ENCODE measurements at regions not wholly inside any gene's neighbourhood (a gene's known extent, or its start where the extent isn't known, plus 50 kb on each side); places are given as distances from the start of the nearest gene placed in this dataset.

DNA sequence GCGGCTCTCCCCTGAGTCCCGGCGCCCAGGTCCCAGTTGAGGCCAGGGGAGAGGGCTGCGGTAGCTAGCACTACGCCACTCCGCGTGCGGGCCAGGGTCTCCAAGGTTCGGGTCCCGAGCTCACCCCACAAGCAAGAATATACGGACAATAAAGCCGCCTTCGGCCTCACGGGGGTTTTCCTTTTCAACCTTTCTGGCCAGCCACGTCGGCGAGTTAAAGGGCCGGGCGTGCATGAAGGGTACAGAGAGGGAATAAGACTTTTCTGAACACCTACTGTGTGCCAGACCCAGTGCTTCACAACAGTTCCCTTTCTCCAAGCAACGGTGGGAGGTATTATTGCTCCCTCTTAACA is 138.5 kb upstream of the ZIC3 start:
- H3K27ac Mint-ChIP-seq = no peak overlapping the region
- ATAC-seq (no peak), DNase-seq (no peak)
- POLR2A ChIA-PET = no interaction called here
- no peaks in the 10 kb centered on the region for H3K36me3 Mint-ChIP-seq (ENCODE audit: low read depth)
- H3K9me3 Mint-ChIP-seq (ENCODE audit: low read depth) = no peaks in the 10 kb centered on the region
- intact Hi-C loops (cut with DNase I, micrococcal nuclease) = loop anchor here (2.0 to 5.0 kb wide), 2 partner anchors 139 to 140 kb away; partner anchors contain the start of gene ZIC3 (in 2 of the 2)
- CTCF ChIA-PET = no interaction called here
- peaks cover 4% of the 10 kb centered on the region for H3K4me1 Mint-ChIP-seq
- H3K27me3 Mint-ChIP-seq = peaks cover 55% of the 10 kb centered on the region
- peak overlapping the region; percentile 66 for H3K4me3 Mint-ChIP-seq

DNA sequence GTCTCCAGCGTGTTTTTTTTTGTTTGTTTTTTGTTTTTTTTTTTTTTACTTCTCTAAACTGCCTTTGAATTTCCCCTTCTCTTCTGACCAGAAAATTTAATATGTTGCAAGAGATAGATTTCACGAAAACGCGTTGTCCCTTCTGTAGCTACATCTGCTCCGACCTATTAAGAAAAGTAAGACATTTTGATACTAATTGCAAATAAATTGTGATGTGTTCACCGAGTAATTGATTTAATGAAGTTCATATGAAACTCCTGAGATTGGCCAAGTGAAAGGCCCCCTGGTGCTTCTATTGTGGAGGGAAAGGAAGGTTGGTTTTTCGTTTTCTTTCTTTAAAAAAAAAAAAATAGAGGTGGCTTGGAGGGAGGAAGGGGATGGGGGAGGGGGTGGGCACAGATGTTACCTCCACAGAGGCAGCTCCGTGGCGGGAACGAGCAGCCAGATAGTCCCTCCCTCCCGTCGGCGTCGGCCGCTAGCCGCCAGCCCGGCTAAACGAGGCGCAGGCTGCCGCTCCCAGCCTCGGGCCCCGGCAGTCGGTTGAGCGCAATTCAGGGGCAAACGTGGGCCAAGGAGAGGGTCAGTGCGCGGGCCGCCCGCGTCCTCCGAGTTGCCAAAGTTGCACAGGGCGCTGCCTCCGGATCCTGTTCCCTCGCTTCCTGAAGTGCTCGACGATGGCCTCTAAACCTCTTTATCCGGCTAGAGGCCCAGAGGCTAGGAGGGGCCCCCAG is 139.1 kb upstream of the ZIC3 start:
- CTCF ChIA-PET = no interaction called here
- no peaks in the 10 kb centered on the region for H3K36me3 Mint-ChIP-seq (ENCODE audit: low read depth)
- DNase-seq (peak; percentile 10), ATAC-seq (no peak)
- H3K9me3 Mint-ChIP-seq (ENCODE audit: low read depth) = no peaks in the 10 kb centered on the region
- POLR2A ChIA-PET = no interaction called here
- peaks cover 4% of the 10 kb centered on the region for H3K4me1 Mint-ChIP-seq
- peak overlapping the region; percentile 19 for H3K4me3 Mint-ChIP-seq
- H3K27me3 Mint-ChIP-seq = peaks cover 59% of the 10 kb centered on the region
- intact Hi-C loops (cut with DNase I, micrococcal nuclease) = loop anchor here (2.0 to 5.0 kb wide), 2 partner anchors 140 kb away; partner anchors contain the start of gene ZIC3 (in 2 of the 2)
- no peak overlapping the region for H3K27ac Mint-ChIP-seq

DNA sequence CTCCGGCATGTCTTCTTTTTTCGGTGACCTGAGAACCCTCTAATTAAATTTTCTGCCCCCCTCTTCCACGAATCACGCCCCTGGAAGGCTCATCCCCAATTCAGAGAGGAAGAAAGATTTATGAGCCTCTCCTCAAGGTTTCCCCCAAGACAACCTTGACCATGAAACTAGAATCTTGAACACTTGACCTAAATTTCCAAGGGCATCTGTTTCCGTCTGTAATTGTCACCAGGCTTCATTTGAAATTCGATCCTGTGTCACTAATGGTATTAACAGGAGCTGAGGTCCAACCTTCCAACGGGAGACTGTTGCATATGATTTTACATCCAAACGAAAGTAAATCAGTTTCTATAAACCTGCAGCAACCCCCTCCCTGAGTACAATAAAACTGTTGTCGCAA is 139.9 kb upstream of the ZIC3 start:
- H3K36me3 Mint-ChIP-seq (ENCODE audit: low read depth) = no peaks in the 10 kb centered on the region
- H3K4me3 Mint-ChIP-seq = no peak overlapping the region
- DNase-seq (no peak), ATAC-seq (no peak)
- no peaks in the 10 kb centered on the region for H3K9me3 Mint-ChIP-seq (ENCODE audit: low read depth)
- H3K27me3 Mint-ChIP-seq = peaks cover 58% of the 10 kb centered on the region
- intact Hi-C loops (cut with DNase I, micrococcal nuclease) = loop anchor here (1.0 to 5.0 kb wide), 4 partner anchors 121 to 141 kb away; partner anchors contain the start of gene ZIC3 (in 2 of the 2)
- ChIA-PET POLR2A (no interaction called here), CTCF (no interaction called here)
- peaks cover 4% of the 10 kb centered on the region for H3K4me1 Mint-ChIP-seq
- no peak overlapping the region for H3K27ac Mint-ChIP-seq

DNA sequence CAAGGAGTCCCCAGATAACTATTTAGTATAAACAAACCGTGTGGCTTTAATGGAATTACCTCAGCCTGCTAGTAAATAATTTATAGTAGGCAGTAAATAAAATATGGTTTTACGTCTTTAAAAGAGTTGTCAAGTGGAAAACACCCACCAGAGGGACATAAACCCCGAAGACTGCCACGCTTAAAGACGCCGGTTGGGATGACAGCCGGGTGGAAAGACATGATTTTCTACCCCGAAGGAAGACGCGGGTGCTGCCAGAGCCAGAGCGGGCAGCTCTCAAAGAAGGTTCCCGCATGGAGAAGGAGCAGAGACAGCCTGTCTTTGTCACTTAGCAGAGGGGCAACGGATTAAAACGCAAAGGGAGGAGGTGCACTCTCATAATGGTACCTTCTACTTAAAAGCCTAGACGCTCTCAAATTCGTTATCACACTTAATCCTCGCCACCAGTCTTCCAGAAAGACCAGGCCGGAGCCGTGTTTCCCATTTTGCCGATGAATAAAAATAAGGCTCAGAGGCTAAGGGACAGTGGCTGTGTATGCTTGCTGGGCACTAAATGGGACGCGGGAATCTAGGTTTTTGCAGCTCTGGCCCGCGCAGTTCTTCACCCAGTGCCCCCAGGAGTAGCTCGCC is 140.5 kb upstream of the ZIC3 start:
- Mint-ChIP-seq H3K9me3 (ENCODE audit: low read depth) (no peaks in the 10 kb centered on the region), H3K27ac (no peak overlapping the region), H3K4me1 (peaks cover 4% of the 10 kb centered on the region), H3K4me3 (no peak overlapping the region), H3K27me3 (peaks cover 54% of the 10 kb centered on the region), H3K36me3 (ENCODE audit: low read depth) (no peaks in the 10 kb centered on the region)
- ChIA-PET POLR2A (interaction anchor here (0.6 kb wide), 1 partner anchor 163 kb away, joined by 6 read pairs; no protein-coding TSS in a partner anchor), CTCF (no interaction called here)
- intact Hi-C loops (cut with DNase I, micrococcal nuclease) = loop anchor here (1.0 to 5.0 kb wide), 3 partner anchors 122 to 142 kb away; partner anchors contain the start of gene ZIC3 (in 1 of the 2)
- DNase-seq (no peak), ATAC-seq (no peak)

DNA sequence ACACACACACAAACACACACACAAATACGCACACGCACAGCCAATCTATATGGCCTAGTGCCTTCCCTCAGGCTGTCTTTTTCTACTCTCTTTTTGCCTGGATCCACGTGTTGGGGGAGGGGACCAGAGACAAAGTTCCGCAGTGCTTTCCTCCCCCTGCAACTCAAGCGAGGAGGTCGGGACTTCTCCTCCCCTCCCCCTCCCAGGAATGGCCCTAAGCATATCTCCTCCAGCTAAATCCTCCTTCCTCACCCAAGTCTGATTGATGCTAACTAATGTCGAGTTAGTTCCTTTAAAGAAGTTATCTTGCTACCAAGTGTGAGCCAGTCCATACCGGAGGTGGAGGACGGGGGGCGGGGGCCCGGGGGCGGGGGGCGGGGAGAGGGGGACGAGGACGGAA is 141.2 kb upstream of the ZIC3 start:
- H3K4me3 Mint-ChIP-seq = no peak overlapping the region
- ChIA-PET POLR2A (interaction anchor here (0.6 kb wide), 1 partner anchor 164 kb away, joined by 6 read pairs; no protein-coding TSS in a partner anchor), CTCF (no interaction called here)
- H3K27ac Mint-ChIP-seq = no peak overlapping the region
- H3K9me3 Mint-ChIP-seq (ENCODE audit: low read depth) = no peaks in the 10 kb centered on the region
- peaks cover 54% of the 10 kb centered on the region for H3K27me3 Mint-ChIP-seq
- DNase-seq = no peak
- peaks cover 4% of the 10 kb centered on the region for H3K4me1 Mint-ChIP-seq
- no peaks in the 10 kb centered on the region for H3K36me3 Mint-ChIP-seq (ENCODE audit: low read depth)
- intact Hi-C loops (cut with DNase I, micrococcal nuclease) = loop anchor here (1.0 to 5.0 kb wide), 3 partner anchors 123 to 143 kb away; partner anchors contain the start of gene ZIC3 (in 1 of the 2)
- ATAC-seq = no peak

DNA sequence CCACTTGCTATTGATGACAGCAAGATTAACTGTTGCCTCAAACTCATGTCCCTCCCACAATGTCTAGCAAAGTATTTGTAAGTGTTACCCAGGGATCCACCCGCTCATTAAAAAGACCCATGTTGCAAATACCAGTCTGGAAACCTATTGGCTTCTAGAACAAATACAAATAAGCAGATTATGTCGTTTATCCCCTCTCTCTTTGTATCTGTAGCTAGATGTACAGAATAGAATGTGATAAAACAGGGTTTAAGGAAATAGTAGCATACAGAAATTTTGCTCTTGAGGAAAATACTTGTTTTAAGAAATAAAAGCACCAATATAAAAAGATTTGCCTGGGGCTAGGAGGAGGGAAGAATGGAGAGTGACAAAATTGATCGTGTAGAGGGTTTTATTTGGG is 142.7 kb upstream of the ZIC3 start:
- Mint-ChIP-seq H3K36me3 (ENCODE audit: low read depth) (no peaks in the 10 kb centered on the region), H3K4me1 (peaks cover 4% of the 10 kb centered on the region), H3K27ac (no peak overlapping the region), H3K4me3 (no peak overlapping the region), H3K27me3 (peaks cover 51% of the 10 kb centered on the region), H3K9me3 (ENCODE audit: low read depth) (no peaks in the 10 kb centered on the region)
- POLR2A ChIA-PET = no interaction called here
- intact Hi-C loops (cut with DNase I, micrococcal nuclease) = no loop called here
- CTCF ChIA-PET = no interaction called here
- DNase-seq = no peak
- ATAC-seq = no peak

DNA sequence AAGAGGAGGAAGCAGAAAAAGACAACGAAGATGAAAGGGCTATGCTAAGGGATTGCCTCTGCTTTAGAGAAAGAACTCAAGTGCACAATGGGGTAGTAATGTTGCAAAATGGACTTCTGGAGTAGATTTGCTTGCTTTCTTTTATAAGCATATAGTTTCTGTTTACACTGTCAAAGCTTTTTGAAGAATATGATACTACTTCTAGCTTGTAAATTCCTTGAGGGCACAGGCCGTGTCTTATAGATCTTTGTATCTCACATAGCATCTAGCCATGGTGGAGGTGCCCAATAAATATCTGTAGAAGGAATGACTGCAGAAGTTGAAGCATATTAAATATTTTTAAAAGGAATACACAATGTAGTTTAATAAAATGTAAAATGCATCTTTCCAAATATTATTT is 147.8 kb upstream of the ZIC3 start:
- ChIA-PET CTCF (no interaction called here), POLR2A (no interaction called here)
- Mint-ChIP-seq H3K9me3 (ENCODE audit: low read depth) (no peaks in the 10 kb centered on the region), H3K4me3 (no peak overlapping the region), H3K27me3 (peaks cover 26% of the 10 kb centered on the region), H3K36me3 (ENCODE audit: low read depth) (no peaks in the 10 kb centered on the region), H3K4me1 (no peaks in the 10 kb centered on the region), H3K27ac (no peak overlapping the region)
- no peak for ATAC-seq
- intact Hi-C loops (cut with DNase I, micrococcal nuclease) = no loop called here
- DNase-seq = no peak

DNA sequence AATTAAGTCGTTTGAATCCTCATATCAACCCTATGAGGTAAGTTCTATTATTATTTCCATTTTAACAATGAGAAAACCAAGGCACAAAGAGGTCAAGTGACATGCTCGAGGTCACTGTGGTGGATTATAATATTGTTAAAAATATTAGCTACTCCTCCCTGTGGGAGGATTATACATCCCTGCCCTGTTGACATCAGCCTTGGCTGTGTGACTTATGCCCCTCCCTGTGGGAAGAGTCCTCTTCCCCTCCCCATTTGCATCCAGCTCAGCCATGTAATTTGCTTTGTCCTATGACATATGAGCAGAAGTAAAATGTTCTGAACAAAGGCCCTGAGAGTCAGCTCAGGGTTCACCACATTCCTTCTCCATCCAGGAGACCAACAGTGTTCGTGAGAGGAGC is 152.7 kb upstream of the ZIC3 start:
- ChIA-PET CTCF (no interaction called here), POLR2A (no interaction called here)
- no peak overlapping the region for H3K27ac Mint-ChIP-seq
- ATAC-seq (no peak), DNase-seq (no peak)
- no peaks in the 10 kb centered on the region for H3K36me3 Mint-ChIP-seq (ENCODE audit: low read depth)
- H3K4me1 Mint-ChIP-seq = no peaks in the 10 kb centered on the region
- intact Hi-C loops (cut with DNase I, micrococcal nuclease) = no loop called here
- no peaks in the 10 kb centered on the region for H3K9me3 Mint-ChIP-seq (ENCODE audit: low read depth)
- H3K4me3 Mint-ChIP-seq = no peak overlapping the region
- peaks cover 8% of the 10 kb centered on the region for H3K27me3 Mint-ChIP-seq

DNA sequence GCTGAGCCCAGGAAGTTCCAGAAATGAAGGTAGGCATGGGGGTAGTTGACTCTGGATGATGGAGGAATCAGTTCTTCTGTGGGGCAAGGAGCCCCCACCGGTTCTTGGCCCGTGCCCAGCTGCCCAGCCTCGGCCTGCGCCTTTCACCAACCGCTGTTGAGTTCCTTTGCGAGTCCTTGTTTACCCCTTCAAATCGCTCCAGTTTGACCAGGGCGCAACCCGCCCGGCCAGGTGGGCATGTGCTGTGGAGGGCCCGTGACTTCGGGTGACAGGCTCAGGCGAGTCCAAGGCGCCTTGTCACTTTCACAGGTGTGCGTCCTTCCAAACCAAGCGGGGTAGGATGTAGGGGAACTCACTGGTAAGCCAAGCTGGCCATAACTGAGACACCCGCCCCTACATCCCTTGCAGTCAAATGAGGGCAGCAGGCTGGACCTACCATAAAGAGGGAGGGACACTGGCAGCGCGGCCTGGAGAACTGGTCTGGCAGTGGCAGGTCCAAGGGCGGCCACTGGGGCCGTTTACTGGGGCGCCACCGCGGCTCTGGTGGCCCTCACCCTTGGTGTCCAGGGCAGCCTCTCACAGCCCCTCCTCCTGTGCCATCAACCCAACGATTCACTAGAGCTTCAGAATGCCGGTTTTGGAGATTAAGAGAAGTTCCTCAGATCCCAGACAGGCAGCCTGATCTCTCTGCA is 160.3 kb upstream of the ZIC3 start:
- intact Hi-C loops (cut with DNase I, micrococcal nuclease) = no loop called here
- CTCF ChIA-PET = no interaction called here
- H3K27me3 Mint-ChIP-seq = no peaks in the 10 kb centered on the region

DNA sequence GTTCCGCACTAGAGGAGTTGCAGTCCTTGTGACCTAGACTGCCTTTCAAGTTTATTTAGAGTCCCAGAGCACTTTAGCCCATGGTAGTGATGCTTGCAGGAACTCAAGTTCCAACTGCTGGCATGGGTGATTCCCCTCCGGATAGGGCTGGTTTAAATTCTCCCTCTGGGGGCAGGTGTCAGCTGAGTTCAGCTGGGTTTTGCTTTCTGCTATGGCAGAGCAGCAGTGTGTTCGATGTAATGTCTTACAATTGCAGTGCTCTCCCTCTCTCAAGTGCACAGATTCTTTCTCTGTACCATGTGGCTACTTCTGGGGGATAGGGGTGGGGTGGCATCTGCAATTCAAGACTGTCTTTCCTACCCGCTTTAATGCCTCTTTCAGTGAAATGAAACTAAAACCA is 164.8 kb upstream of the ZIC3 start:
- POLR2A ChIA-PET = no interaction called here
- no peak for ATAC-seq
- Mint-ChIP-seq H3K4me1 (no peaks in the 10 kb centered on the region), H3K9me3 (ENCODE audit: low read depth) (no peaks in the 10 kb centered on the region), H3K36me3 (ENCODE audit: low read depth) (no peaks in the 10 kb centered on the region), H3K27me3 (peaks cover 6% of the 10 kb centered on the region), H3K4me3 (no peak overlapping the region), H3K27ac (no peak overlapping the region)
- intact Hi-C loops (cut with DNase I, micrococcal nuclease) = no loop called here
- CTCF ChIA-PET = no interaction called here
- no peak for DNase-seq

More for the DNA sequence above, 160.3 kb upstream of the ZIC3 start:
- no peaks in the 10 kb centered on the region for H3K4me1 Mint-ChIP-seq
- no peaks in the 10 kb centered on the region for H3K36me3 Mint-ChIP-seq (ENCODE audit: low read depth)
- POLR2A ChIA-PET = no interaction called here
- ATAC-seq = no peak
- no peak overlapping the region for H3K4me3 Mint-ChIP-seq
- H3K27ac Mint-ChIP-seq = no peak overlapping the region
- H3K9me3 Mint-ChIP-seq (ENCODE audit: low read depth) = no peaks in the 10 kb centered on the region
- DNase-seq = no peak

DNA sequence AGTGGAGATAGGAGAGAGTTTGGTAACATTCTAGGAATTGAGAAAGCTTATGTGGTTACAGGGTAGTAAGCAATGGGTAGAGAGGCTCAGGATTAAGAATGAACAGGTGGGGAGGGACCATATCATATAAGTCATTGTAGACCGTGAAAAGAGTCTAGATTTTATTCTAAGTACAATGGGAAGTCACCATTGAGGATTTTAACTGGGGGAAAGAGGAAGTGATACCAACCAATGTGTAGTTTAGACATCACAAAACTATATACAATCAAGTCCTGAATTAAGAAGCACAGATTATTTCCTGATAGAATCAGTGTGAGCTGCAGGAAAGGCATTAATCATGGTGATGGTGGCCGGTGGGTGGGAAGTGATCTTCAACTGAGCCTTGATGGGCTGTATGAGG is 178.3 kb upstream of the ZIC3 start:
- ChIA-PET POLR2A (no interaction called here), CTCF (no interaction called here)
- DNase-seq = no peak
- Mint-ChIP-seq H3K27me3 (peaks cover 3% of the 10 kb centered on the region), H3K27ac (no peak overlapping the region), H3K4me3 (no peak overlapping the region), H3K4me1 (no peaks in the 10 kb centered on the region), H3K36me3 (ENCODE audit: low read depth) (no peaks in the 10 kb centered on the region), H3K9me3 (ENCODE audit: low read depth) (no peaks in the 10 kb centered on the region)
- intact Hi-C loops (cut with DNase I, micrococcal nuclease) = no loop called here
- no peak for ATAC-seq
